Fibroblast of pulmonary artery (primary cell): ENCODE measurements at regions not wholly inside any gene's neighbourhood (a gene's known extent, or its start where the extent isn't known, plus 50 kb on each side); places are given as distances from the start of the nearest gene placed in this dataset.

ENCODE experiments used
- DNase-seq: peaks from one replicate; pipeline ENCODE4 v3.0.0-alpha.2; 2010; ENCODE audit warnings: low read depth
- H3K4me3 ChIP-seq: replicated peaks from 2 replicates; pipeline ENCODE4 v1.5.1; 2011; ENCODE audit warnings: low read depth, mild to moderate bottlenecking, control low read depth, low read length, moderate library complexity
- CTCF ChIP-seq: IDR thresholded peaks from 2 replicates; pipeline ENCODE4 v1.5.1; 2011; ENCODE audit warnings: mild to moderate bottlenecking, control low read depth, low read length, inconsistent platforms; ENCODE audit errors: missing control alignments

- H3K4me3 ChIP-seq: no peak overlapping the region
- DNase-seq: no peak
- TF ChIP-seq CTCF: no peak
Observed at GRCh38 chr14:55773984-55774545, 194.1 kb downstream of the KTN1 start.

GRCh38 chr14:55777877-55778276 is 197.9 kb downstream of the KTN1 start:
- no peak for DNase-seq
- TF ChIP-seq CTCF: no peak

GRCh38 chr14:55780156-55780946 is 200.3 kb downstream of the KTN1 start:
- TF ChIP-seq CTCF: no peak
- peak; percentile 90 for DNase-seq

More at GRCh38 chr14:55777877-55778276, 197.9 kb downstream of the KTN1 start:
- H3K4me3 ChIP-seq: no peak overlapping the region

GRCh38 chr14:55781046-55781445 is 201.0 kb downstream of the KTN1 start:
- H3K4me3 ChIP-seq: no peak overlapping the region
- DNase-seq: peak; percentile 38
- TF ChIP-seq CTCF: no peak

More at GRCh38 chr14:55780156-55780946, 200.3 kb downstream of the KTN1 start:
- no peak overlapping the region for H3K4me3 ChIP-seq

GRCh38 chr14:55782166-55782565 is 202.2 kb downstream of the KTN1 start:
- peak; percentile 24 for DNase-seq
- H3K4me3 ChIP-seq: no peak overlapping the region
- no peak for TF ChIP-seq CTCF

GRCh38 chr14:55789406-55789805 is 209.4 kb downstream of the KTN1 start:
- no peak for TF ChIP-seq CTCF
- H3K4me3 ChIP-seq: no peak overlapping the region
- peak; percentile 62 for DNase-seq
